ENCODE measurements at regions not wholly inside any gene's neighbourhood (a gene's known extent, or its start where the extent isn't known, plus 50 kb on each side); places are given as distances from the start of the nearest gene placed in this dataset.

- TF ChIP-seq CTCF (IDR thresholded peaks at IDR 0.05), result no peak
- TF ChIP-seq POLR2A (IDR thresholded peaks at IDR 0.05), result no peak
These were observed 207.8 kb upstream of the PCDH18 start for GRCh38 chr4:137740141-137740540.

All from testis (tissue), 2 donors.